ENCODE measurements at regions not wholly inside any gene's neighbourhood (a gene's known extent, or its start where the extent isn't known, plus 50 kb on each side); places are given as distances from the start of the nearest gene placed in this dataset.

- H3K4me3 ChIP-seq (ENCODE audit: low read depth, low read length), result no peak overlapping the region
- no peaks in the 10 kb centered on the region for H3K36me3 ChIP-seq (ENCODE audit: control insufficient read depth in 2 of 2, insufficient read depth in 1 of 2, low read length in 2 of 2)
- no peak overlapping the region for H3K27ac ChIP-seq (ENCODE audit: extremely low read depth, low read depth, low read length)
- no peaks in the 10 kb centered on the region for H3K9me3 ChIP-seq (ENCODE audit: control insufficient read depth, insufficient read depth, low read depth, low read length)
- POLR2A ChIA-PET, result no interaction called here
- H3K4me1 ChIP-seq (ENCODE audit: control insufficient read depth, insufficient read depth, low read length), result no peaks in the 10 kb centered on the region
- CTCF ChIA-PET, result interaction anchor here (0.5 kb wide), 1 partner anchor 65 kb away, joined by 3 read pairs; no protein-coding TSS in a partner anchor
- TF ChIP-seq ZNF561 (tag by site-specific recombination; IDR thresholded peaks at IDR 0.05; ENCODE audit: borderline replicate concordance) (no peak), PRDM10 (tag by site-specific recombination; IDR thresholded peaks at IDR 0.05) (no peak), ZNF610 (tag by site-specific recombination; IDR thresholded peaks at IDR 0.05; ENCODE audit: borderline replicate concordance) (no peak), ZNF37A (tag by site-specific recombination; IDR thresholded peaks at IDR 0.05) (no peak), ZNF513 (tag by site-specific recombination; IDR thresholded peaks at IDR 0.05) (no peak), ZNF645 (tag by site-specific recombination; IDR thresholded peaks at IDR 0.05) (no peak), ZNF558 (tag by site-specific recombination; IDR thresholded peaks at IDR 0.05) (no peak), ZNF530 (tag by site-specific recombination; IDR thresholded peaks at IDR 0.05; ENCODE audit: low read depth) (no peak), PRDM2 (tag by site-specific recombination; IDR thresholded peaks at IDR 0.05; ENCODE audit: borderline replicate concordance) (no peak), ZBTB1 (tag by site-specific recombination; IDR thresholded peaks at IDR 0.05) (no peak), ZNF521 (tag by site-specific recombination; IDR thresholded peaks at IDR 0.05) (no peak), ZNF354C (tag by site-specific recombination; IDR thresholded peaks at IDR 0.05; ENCODE audit: borderline replicate concordance, low read depth) (no peak), ZNF10 (tag by site-specific recombination; IDR thresholded peaks at IDR 0.05) (no peak), ZNF302 (tag by site-specific recombination; IDR thresholded peaks at IDR 0.05; ENCODE audit: low read depth) (no peak), ZNF785 (tag by site-specific recombination; IDR thresholded peaks at IDR 0.05) (no peak), KLF1 (tag by site-specific recombination; IDR thresholded peaks at IDR 0.05) (no peak), ZNF426 (tag by site-specific recombination; IDR thresholded peaks at IDR 0.05) (no peak)
These were observed 296.6 kb downstream of the NR2F2 start for GRCh38 chr15:96627031-96627568.

Data from HEK293 (cell line).